Trophoblast cell (in vitro differentiated cells and primary cell): ENCODE measurements at regions not wholly inside any gene's neighbourhood (a gene's known extent, or its start where the extent isn't known, plus 50 kb on each side); places are given as distances from the start of the nearest gene placed in this dataset.

Experiments used
- DNase-seq, 2 donors: peaks; one replicate each; pipeline ENCODE4 v3.0.0-alpha.2; 2016
- H2AFZ ChIP-seq: 2 replicates; pipeline ENCODE4 v1.6.1; 2013; ENCODE audit warnings: low read length, moderate library complexity, mild to moderate bottlenecking; ENCODE audit not compliant: insufficient read depth, poor library complexity
- H2AK5ac ChIP-seq: 2 replicates; pipeline ENCODE4 v1.6.1; 2013; ENCODE audit warnings: mild to moderate bottlenecking, low read length
- H2BK120ac ChIP-seq: 2 replicates; pipeline ENCODE4 v1.6.1; 2013; ENCODE audit warnings: low read length, mild to moderate bottlenecking, moderate library complexity; ENCODE audit not compliant: insufficient read depth, poor library complexity
- H2BK12ac ChIP-seq: 2 replicates; pipeline ENCODE4 v1.6.1; 2013; ENCODE audit warnings: mild to moderate bottlenecking, low read length, moderate library complexity
- H2BK5ac ChIP-seq: 2 replicates; pipeline ENCODE4 v1.6.1; 2013; ENCODE audit warnings: low read length, low read depth, moderate library complexity, mild to moderate bottlenecking; ENCODE audit not compliant: poor library complexity
- H3K14ac ChIP-seq: 2 replicates; pipeline ENCODE4 v1.6.1; 2013; ENCODE audit warnings: mild to moderate bottlenecking, low read length
- H3K18ac ChIP-seq: 2 replicates; pipeline ENCODE4 v1.6.1; 2013; ENCODE audit warnings: mild to moderate bottlenecking, low read length
- H3K23ac ChIP-seq: 2 replicates; pipeline ENCODE4 v1.6.1; 2013; ENCODE audit warnings: low read length
- H3K27ac ChIP-seq: 2 replicates; pipeline ENCODE4 v1.5.1; 2013; ENCODE audit warnings: low read depth, mild to moderate bottlenecking, inconsistent platforms, low read length, moderate library complexity
- H3K27me3 ChIP-seq: 2 replicates; pipeline ENCODE4 v1.6.1; 2013; ENCODE audit warnings: inconsistent platforms, mild to moderate bottlenecking, low read length, moderate library complexity; ENCODE audit not compliant: insufficient read depth
- H3K36me3 ChIP-seq, 2 experiments: 1 replicate in 1 of 2; 2 replicates in 1 of 2; pipeline ENCODE4 v1.6.1; 2013; ENCODE audit warnings: low read length in 2 of 2, mild to moderate bottlenecking in 2 of 2, moderate library complexity in 1 of 2; ENCODE audit not compliant: insufficient read depth in 2 of 2, control insufficient read depth in 1 of 2
- H3K4ac ChIP-seq: 2 replicates; pipeline ENCODE4 v1.6.1; 2013; ENCODE audit warnings: low read depth, mild to moderate bottlenecking, low read length, moderate library complexity
- H3K4me1 ChIP-seq, 2 experiments: 1 replicate in 1 of 2; 2 replicates in 1 of 2; pipeline ENCODE4 v1.6.1; 2013; ENCODE audit warnings: low read length in 2 of 2, mild to moderate bottlenecking in 2 of 2, moderate library complexity in 1 of 2; ENCODE audit not compliant: insufficient read depth in 2 of 2, control insufficient read depth in 1 of 2
- H3K4me2 ChIP-seq: 2 replicates; pipeline ENCODE4 v1.6.1; 2013; ENCODE audit warnings: inconsistent platforms, mild to moderate bottlenecking, low read length, moderate library complexity
- H3K4me3 ChIP-seq: 2 replicates; pipeline ENCODE4 v1.5.1; 2013; ENCODE audit warnings: mild to moderate bottlenecking, low read depth, low read length, inconsistent platforms
- H3K79me1 ChIP-seq: one replicate; pipeline ENCODE4 v1.6.1; 2013; ENCODE audit warnings: low read length
- H3K79me2 ChIP-seq: 2 replicates; pipeline ENCODE4 v1.6.1; 2013; ENCODE audit warnings: low read length, mild to moderate bottlenecking; ENCODE audit not compliant: control insufficient read depth, insufficient read depth, poor library complexity
- H3K9ac ChIP-seq: 2 replicates; pipeline ENCODE4 v1.6.1; 2013; ENCODE audit warnings: mild to moderate bottlenecking, low read length
- H3K9me3 ChIP-seq: 2 replicates; pipeline ENCODE4 v1.6.1; 2013; ENCODE audit warnings: low read depth, mild to moderate bottlenecking, control low read depth, inconsistent platforms, low read length; ENCODE audit not compliant: insufficient read depth
- H4K12ac ChIP-seq: 2 replicates; pipeline ENCODE4 v1.6.1; 2013; ENCODE audit warnings: low read depth, mild to moderate bottlenecking, low read length, moderate library complexity
- H4K8ac ChIP-seq: 2 replicates; pipeline ENCODE4 v1.6.1; 2013; ENCODE audit warnings: low read depth, mild to moderate bottlenecking, low read length, moderate library complexity
- H4K91ac ChIP-seq: one replicate; pipeline ENCODE4 v1.6.1; 2013; ENCODE audit warnings: low read depth, mild to moderate bottlenecking, low read length, moderate library complexity
- WGBS: extraction: QIAGEN DNeasy Blood & Tissue Kit; methylation state at CpG from one replicate; pipeline ENCODE4 v1.1.7; 2013; ENCODE audit warnings: missing lambda C conversion rate; ENCODE audit not compliant: insufficient read length, insufficient coverage; ENCODE audit errors: extremely low coverage; 5-methylcytosine and 5-hydroxymethylcytosine counted together

DNA sequence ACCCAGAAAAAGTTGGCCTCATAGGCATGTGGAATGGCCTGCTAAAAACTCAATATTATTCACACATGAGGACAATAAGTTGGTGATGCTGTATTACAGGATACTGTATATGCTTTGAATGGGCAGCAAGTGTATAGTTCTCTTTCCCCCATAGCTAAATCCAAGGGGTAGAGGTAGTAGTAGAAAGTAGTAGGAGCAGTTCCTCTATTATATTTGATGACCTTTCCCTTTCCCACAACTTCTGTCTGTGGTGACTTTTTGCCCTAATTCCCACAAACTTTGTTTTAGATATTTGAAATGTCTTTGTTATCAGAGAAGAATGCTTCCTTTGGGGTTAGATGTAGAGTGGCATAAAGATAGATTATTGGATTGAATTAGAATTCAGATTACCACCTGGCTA, 154.0 kb upstream of the STEAP4 start:
- Histone ChIP-seq H3K79me1 (no peaks in the 10 kb centered on the region), H2AK5ac (no peak overlapping the region), H3K18ac (no peak overlapping the region), H3K23ac (no peak overlapping the region), H4K91ac (no peak overlapping the region), H3K4me2 (no peak overlapping the region), H2BK12ac (no peak overlapping the region), H3K36me3 (no peaks in the 10 kb centered on the region), H3K9ac (no peak overlapping the region), H3K4me1 (no peaks in the 10 kb centered on the region), H3K4me3 (no peak overlapping the region), H2BK120ac (no peak overlapping the region), H3K14ac (no peak overlapping the region), H2BK5ac (no peak overlapping the region), H3K79me2 (no peaks in the 10 kb centered on the region), H4K8ac (no peak overlapping the region), H3K27ac (no peak overlapping the region), H3K27me3 (no peaks in the 10 kb centered on the region), H2AFZ (no peak overlapping the region), H4K12ac (no peak overlapping the region), H3K9me3 (no peaks in the 10 kb centered on the region), H3K4ac (no peak overlapping the region)
- DNase-seq, result peak in 1 of 2 donors; percentile 10

DNA sequence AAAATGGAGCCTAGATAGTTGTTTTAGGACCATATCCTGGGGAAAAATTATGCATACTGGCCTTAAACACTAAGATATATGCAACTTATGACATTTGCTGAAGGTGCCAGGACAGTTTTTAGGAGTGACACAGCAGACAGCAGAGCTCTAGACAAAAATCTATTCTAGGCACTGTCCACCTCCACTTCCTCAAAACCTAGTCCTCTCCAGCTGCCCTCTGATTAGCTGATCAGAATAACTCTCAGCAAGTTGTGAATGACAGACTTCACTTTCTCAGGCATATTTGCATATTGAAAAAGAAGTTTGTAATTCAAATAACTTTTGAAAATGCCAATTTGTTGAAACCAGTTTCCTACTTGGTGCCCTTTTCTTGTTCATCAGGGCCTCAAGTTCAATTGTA, 152.3 kb upstream of the STEAP4 start:
- no peaks in the 10 kb centered on the region for H3K36me3 ChIP-seq
- no peak overlapping the region for H3K14ac ChIP-seq
- no peak overlapping the region for H3K9ac ChIP-seq
- H3K9me3 ChIP-seq, result no peaks in the 10 kb centered on the region
- no peak overlapping the region for H3K4me2 ChIP-seq
- no peaks in the 10 kb centered on the region for H3K79me1 ChIP-seq
- no peak overlapping the region for H3K18ac ChIP-seq
- no peak overlapping the region for H3K23ac ChIP-seq
- H2BK5ac ChIP-seq, result no peak overlapping the region
- H2AFZ ChIP-seq, result no peak overlapping the region
- no peaks in the 10 kb centered on the region for H3K79me2 ChIP-seq
- no peak overlapping the region for H4K8ac ChIP-seq
- no peak overlapping the region for H4K91ac ChIP-seq
- H2AK5ac ChIP-seq, result no peak overlapping the region
- H3K27ac ChIP-seq, result no peak overlapping the region
- H4K12ac ChIP-seq, result no peak overlapping the region
- H3K4ac ChIP-seq, result no peak overlapping the region
- H3K4me3 ChIP-seq, result no peak overlapping the region
- no peaks in the 10 kb centered on the region for H3K27me3 ChIP-seq
- no peak overlapping the region for H2BK120ac ChIP-seq
- no peak overlapping the region for H2BK12ac ChIP-seq
- no peaks in the 10 kb centered on the region for H3K4me1 ChIP-seq
- DNase-seq, result no peak

DNA sequence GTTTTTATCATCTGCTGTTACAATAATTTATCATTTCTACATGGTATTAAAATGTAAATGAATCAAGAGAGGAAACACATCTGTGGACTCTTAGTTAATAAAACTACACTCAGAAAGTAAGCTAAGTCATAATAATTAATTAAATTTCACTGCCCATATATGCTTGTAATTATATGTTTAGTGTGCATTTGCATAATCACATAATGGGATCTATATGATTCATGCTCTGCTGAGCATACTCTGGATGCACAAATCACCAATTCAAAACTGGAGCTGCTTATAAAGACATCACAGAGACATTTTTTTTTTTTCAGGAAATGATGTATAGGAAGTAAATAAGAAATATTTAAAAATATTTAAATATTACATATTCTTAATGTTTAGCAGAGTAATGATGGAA, 151.6 kb upstream of the STEAP4 start:
- H3K4me1 ChIP-seq, result no peaks in the 10 kb centered on the region
- H3K4me3 ChIP-seq, result no peak overlapping the region
- H3K14ac ChIP-seq, result no peak overlapping the region
- no peak overlapping the region for H3K4me2 ChIP-seq
- H2AK5ac ChIP-seq, result no peak overlapping the region
- H3K79me2 ChIP-seq, result no peaks in the 10 kb centered on the region
- no peak for DNase-seq
- H3K18ac ChIP-seq, result no peak overlapping the region
- H2BK120ac ChIP-seq, result no peak overlapping the region
- H3K27me3 ChIP-seq, result no peaks in the 10 kb centered on the region
- H3K36me3 ChIP-seq, result no peaks in the 10 kb centered on the region
- no peak overlapping the region for H3K23ac ChIP-seq
- H3K9ac ChIP-seq, result no peak overlapping the region
- H4K91ac ChIP-seq, result no peak overlapping the region
- H3K9me3 ChIP-seq, result no peaks in the 10 kb centered on the region
- H2BK5ac ChIP-seq, result no peak overlapping the region
- H3K79me1 ChIP-seq, result no peaks in the 10 kb centered on the region
- H4K12ac ChIP-seq, result no peak overlapping the region
- H3K4ac ChIP-seq, result no peak overlapping the region
- no peak overlapping the region for H3K27ac ChIP-seq
- H4K8ac ChIP-seq, result no peak overlapping the region
- no peak overlapping the region for H2BK12ac ChIP-seq
- no peak overlapping the region for H2AFZ ChIP-seq

DNA sequence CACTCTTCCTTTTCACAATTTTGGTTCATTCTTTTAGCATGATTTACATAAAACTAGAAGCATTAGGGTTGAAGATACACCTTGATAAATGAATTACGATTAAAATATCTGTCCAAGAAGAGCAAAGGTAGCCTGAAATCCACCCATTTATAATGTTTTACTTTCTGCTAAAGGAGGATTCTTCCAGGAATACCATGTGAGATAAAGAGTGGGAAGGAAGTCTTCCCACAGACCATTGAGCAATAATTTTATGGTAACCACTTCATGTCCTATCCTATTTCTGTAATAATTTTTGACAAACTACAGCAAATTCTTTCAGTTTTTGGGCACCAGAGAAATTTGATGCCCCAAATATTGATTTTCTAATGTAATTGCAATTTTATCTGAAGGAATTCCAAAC, 150.6 kb upstream of the STEAP4 start:
- no peaks in the 10 kb centered on the region for H3K4me1 ChIP-seq
- H3K9ac ChIP-seq, result no peak overlapping the region
- no peaks in the 10 kb centered on the region for H3K36me3 ChIP-seq
- no peak overlapping the region for H3K4me2 ChIP-seq
- H3K4me3 ChIP-seq, result no peak overlapping the region
- no peak for DNase-seq
- no peak overlapping the region for H2BK5ac ChIP-seq
- H4K12ac ChIP-seq, result no peak overlapping the region
- no peak overlapping the region for H3K27ac ChIP-seq
- H3K14ac ChIP-seq, result no peak overlapping the region
- no peaks in the 10 kb centered on the region for H3K27me3 ChIP-seq
- H2BK12ac ChIP-seq, result no peak overlapping the region
- no peak overlapping the region for H3K23ac ChIP-seq
- no CpG with 5 or more reads among the region's 1 CpG for WGBS
- no peak overlapping the region for H2AK5ac ChIP-seq
- H3K79me1 ChIP-seq, result no peaks in the 10 kb centered on the region
- H2AFZ ChIP-seq, result no peak overlapping the region
- no peak overlapping the region for H4K8ac ChIP-seq
- H3K79me2 ChIP-seq, result no peaks in the 10 kb centered on the region
- no peak overlapping the region for H2BK120ac ChIP-seq
- H3K9me3 ChIP-seq, result no peaks in the 10 kb centered on the region
- no peak overlapping the region for H4K91ac ChIP-seq
- H3K4ac ChIP-seq, result no peak overlapping the region
- no peak overlapping the region for H3K18ac ChIP-seq

DNA sequence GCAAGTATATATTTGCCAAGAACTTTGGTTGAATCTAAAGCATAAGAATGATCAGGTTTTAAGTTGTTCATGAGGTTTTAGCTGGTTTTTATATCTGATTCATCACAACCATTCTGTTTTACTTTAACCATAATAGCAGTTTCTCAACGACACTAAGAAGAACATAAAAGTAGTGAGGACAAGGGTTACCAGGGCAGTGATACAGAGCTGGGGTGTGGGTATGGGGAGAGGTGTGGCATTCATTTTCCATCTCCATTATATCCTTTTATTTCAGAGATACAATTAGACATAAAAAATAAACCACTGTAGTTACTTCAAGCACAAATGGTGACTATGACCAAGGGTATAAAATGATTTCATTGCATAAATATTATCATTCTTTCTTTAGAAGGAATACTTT, 149.8 kb upstream of the STEAP4 start:
- no peaks in the 10 kb centered on the region for H3K79me2 ChIP-seq
- no peaks in the 10 kb centered on the region for H3K27me3 ChIP-seq
- no peaks in the 10 kb centered on the region for H3K79me1 ChIP-seq
- H3K27ac ChIP-seq, result no peak overlapping the region
- H2BK5ac ChIP-seq, result no peak overlapping the region
- H3K14ac ChIP-seq, result no peak overlapping the region
- no peak overlapping the region for H3K23ac ChIP-seq
- WGBS, result no CpG with 5 or more reads among the region's 1 CpG
- no peaks in the 10 kb centered on the region for H3K36me3 ChIP-seq
- H3K4me2 ChIP-seq, result no peak overlapping the region
- H3K9ac ChIP-seq, result no peak overlapping the region
- no peak overlapping the region for H2BK120ac ChIP-seq
- no peak overlapping the region for H3K4ac ChIP-seq
- no peak overlapping the region for H2BK12ac ChIP-seq
- no peak overlapping the region for H2AK5ac ChIP-seq
- H2AFZ ChIP-seq, result no peak overlapping the region
- H3K4me3 ChIP-seq, result no peak overlapping the region
- no peak overlapping the region for H4K91ac ChIP-seq
- H3K9me3 ChIP-seq, result no peaks in the 10 kb centered on the region
- H4K12ac ChIP-seq, result no peak overlapping the region
- H3K4me1 ChIP-seq, result no peaks in the 10 kb centered on the region
- no peak overlapping the region for H3K18ac ChIP-seq
- DNase-seq, result no peak
- no peak overlapping the region for H4K8ac ChIP-seq
